ENCODE measurements at regions not wholly inside any gene's neighbourhood (a gene's known extent, or its start where the extent isn't known, plus 50 kb on each side); places are given as distances from the start of the nearest gene placed in this dataset.

- no peak overlapping the region for H3K4me3 ChIP-seq (ENCODE audit: low read depth, low read length)
- no peak for TF ChIP-seq CTCF (IDR thresholded peaks at IDR 0.05; ENCODE audit: insufficient read depth, low read length, missing control alignments)
- POLR2A ChIA-PET: no interaction called here
- DNase-seq (ENCODE audit: low read depth, low spot score): no peak
- CTCF ChIA-PET: interaction anchor here (1.6 kb wide), 1 partner anchor 11 kb away, joined by 5 read pairs; no protein-coding TSS in a partner anchor
Observed at GRCh38 chr2:20532634-20533437, 86.0 kb downstream of the RHOB start.

GRCh38 chr2:20533993-20534622 lies 87.2 kb downstream of the RHOB start:
- ChIA-PET POLR2A (no interaction called here), CTCF (interaction anchor here (1.6 kb wide), 1 partner anchor 10 kb away, joined by 5 read pairs; no protein-coding TSS in a partner anchor)
- no peak for TF ChIP-seq CTCF (IDR thresholded peaks at IDR 0.05; ENCODE audit: insufficient read depth, low read length, missing control alignments)
- no peak overlapping the region for H3K4me3 ChIP-seq (ENCODE audit: low read depth, low read length)
- DNase-seq (ENCODE audit: low read depth, low spot score): no peak

GRCh38 chr2:20534913-20535801 lies 88.3 kb downstream of the RHOB start:
- ChIA-PET POLR2A (no interaction called here), CTCF (no interaction called here)
- no peak for DNase-seq (ENCODE audit: low read depth, low spot score)
- no peak overlapping the region for H3K4me3 ChIP-seq (ENCODE audit: low read depth, low read length)
- no peak for TF ChIP-seq CTCF (IDR thresholded peaks at IDR 0.05; ENCODE audit: insufficient read depth, low read length, missing control alignments)

- no peak overlapping the region for H3K4me3 ChIP-seq (ENCODE audit: low read depth, low read length)
- ChIA-PET POLR2A (interaction anchor here (2.8 kb wide), 1 partner anchor 90 kb away, joined by 8 read pairs; the partner anchor contains the start of gene RHOB), CTCF (interaction anchor here (0.9 to 1.6 kb wide), 2 partner anchors 9 to 12 kb away, joined by 3 to 8 read pairs; no protein-coding TSS in a partner anchor)
- no peak for DNase-seq (ENCODE audit: low read depth, low spot score)
- TF ChIP-seq CTCF (IDR thresholded peaks at IDR 0.05; ENCODE audit: insufficient read depth, low read length, missing control alignments): no peak
Observed at GRCh38 chr2:20536619-20537422, 89.9 kb downstream of the RHOB start.

- no peak for DNase-seq (ENCODE audit: low read depth, low spot score)
- no peak overlapping the region for H3K4me3 ChIP-seq (ENCODE audit: low read depth, low read length)
- POLR2A ChIA-PET: interaction anchor here (2.8 kb wide), 1 partner anchor 91 kb away, joined by 8 read pairs; the partner anchor contains the start of gene RHOB
- CTCF ChIA-PET: interaction anchor here (0.9 to 1.6 kb wide), 2 partner anchors 8 to 11 kb away, joined by 3 to 8 read pairs; no protein-coding TSS in a partner anchor
- no peak for TF ChIP-seq CTCF (IDR thresholded peaks at IDR 0.05; ENCODE audit: insufficient read depth, low read length, missing control alignments)
Observed at GRCh38 chr2:20537423-20538307, 90.8 kb downstream of the RHOB start.
